ENCODE measurements at regions not wholly inside any gene's neighbourhood (a gene's known extent, or its start where the extent isn't known, plus 50 kb on each side); places are given as distances from the start of the nearest gene placed in this dataset.

GRCh38 chr5:3010953-3011763 is 259.7 kb upstream of the IRX2 start:
- no peak for DNase-seq

DNA sequence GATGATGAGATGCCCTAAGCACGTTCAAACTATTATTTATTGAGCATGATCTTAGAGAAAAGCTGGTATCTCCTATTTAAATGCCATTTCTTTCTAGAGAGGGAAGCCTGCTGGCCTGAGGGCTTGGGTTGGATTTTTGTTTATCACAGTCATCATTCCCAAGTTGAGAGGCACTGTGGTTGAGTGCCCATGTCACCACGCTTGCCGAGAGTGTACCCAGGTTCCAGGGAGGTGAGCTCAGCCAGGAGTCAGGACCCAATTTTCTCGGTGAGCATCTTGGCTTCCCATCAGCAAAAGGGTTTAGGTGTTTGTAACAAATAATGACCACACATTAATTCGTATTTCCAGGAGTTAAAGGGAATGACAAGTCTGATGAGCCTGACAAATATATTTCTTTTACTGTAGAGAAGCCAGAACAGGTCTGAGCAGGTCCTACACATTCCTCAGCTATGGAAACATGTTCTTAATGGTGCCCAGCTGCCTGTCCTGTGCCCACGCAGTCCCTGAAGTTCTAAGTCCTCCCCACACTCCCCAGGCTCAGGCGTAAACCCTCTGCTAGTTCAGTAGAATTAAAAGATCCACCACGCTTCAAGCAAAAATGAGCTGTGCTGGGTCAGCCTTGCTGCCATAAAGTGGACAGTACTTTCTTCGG is 258.9 kb upstream of the IRX2 start:
- no peak for DNase-seq

DNA sequence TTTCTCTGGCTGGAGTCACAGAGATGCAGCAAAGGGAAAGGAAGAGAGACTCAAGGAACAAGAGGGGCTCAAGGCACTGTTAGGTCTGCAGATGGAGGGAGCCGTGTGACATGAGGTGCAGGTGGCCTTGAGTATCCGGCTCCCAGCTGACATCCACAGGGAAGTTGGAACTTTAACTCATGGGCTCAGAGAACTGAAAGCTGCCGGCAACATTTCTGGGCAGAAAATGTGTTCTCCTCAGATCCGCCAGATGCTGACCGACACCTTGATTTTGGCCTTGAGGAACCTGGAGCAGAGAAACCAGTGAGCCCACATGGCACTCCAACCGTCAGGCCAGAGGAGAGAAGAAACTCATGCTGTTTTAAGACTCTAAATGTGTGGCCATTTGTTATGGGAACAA is 258.1 kb upstream of the IRX2 start:
- DNase-seq, result no peak

DNA sequence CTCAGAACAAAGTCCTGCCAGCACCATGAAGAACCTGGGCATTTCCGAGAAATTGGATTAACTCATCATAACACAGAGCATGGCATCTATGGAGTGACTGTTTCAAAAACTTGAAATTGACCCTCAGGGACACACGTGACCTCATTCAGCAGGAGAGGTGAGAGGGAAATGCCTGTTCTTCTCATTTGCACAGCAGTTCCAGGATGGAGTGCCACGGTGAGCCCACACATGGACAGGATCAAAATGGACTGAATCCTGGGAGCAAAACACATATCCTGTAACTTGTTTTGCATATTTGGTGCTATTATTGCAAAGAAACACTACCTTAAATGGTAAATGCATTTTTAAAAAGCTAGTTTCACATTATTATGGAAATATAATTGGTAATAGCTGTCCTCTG is 256.1 kb upstream of the IRX2 start:
- DNase-seq, result no peak

GRCh38 chr5:3006961-3007551 is 255.6 kb upstream of the IRX2 start:
- no peak for DNase-seq

DNA sequence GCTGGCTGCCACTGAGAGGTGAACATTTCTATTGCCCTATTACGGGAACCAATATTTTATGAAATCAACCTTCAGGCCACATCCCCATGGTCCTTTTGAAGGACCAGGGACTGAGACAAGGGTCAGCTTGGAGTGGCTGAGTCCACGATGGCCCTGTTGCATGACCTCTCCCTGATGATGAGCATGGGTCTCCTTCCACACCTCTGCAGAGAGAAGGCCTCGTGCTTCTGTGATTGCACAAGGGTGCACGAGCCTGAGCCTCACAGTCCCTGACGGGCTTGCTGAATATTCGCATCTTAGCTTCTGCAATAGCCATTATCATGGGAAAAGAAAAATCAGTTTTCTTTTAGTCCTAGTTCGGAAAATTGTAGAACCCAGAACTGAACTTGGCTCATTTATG is 255.0 kb upstream of the IRX2 start:
- no peak for DNase-seq

DNA sequence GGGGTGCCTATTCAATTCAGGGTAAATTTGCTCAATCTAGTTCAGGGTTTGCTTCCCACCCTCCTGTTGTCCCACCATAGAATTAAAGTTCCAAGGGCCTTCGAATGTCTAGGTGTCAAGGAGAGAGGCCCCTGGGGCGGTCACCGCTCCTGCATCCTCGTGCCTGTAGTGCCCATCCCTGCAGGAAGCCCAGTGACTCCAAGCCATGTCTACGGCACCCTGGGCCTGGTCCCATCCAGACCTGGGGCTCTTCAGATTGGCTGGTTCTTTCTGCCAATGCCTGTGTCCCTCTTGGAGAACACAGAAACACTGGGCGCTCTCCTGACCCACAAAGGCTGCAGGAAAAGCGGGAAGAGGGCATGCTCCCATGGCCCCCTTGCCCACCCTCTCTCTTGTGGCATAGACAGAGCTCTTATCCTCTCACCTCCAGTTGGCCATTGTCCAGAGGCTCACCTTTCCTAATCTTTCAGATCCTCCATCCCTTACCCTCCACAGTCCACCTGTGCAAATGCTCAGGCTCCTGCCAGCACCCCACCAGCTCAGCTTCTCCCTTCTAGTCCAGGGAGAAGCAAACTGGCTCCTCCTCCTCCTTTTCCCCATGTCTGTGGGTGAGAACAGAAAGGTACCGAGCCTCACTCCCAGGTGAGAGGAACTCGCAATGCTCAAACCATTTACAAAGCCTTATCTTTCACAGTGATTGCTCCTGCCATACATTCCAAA is 253.0 kb upstream of the IRX2 start:
- no peak for DNase-seq

DNA sequence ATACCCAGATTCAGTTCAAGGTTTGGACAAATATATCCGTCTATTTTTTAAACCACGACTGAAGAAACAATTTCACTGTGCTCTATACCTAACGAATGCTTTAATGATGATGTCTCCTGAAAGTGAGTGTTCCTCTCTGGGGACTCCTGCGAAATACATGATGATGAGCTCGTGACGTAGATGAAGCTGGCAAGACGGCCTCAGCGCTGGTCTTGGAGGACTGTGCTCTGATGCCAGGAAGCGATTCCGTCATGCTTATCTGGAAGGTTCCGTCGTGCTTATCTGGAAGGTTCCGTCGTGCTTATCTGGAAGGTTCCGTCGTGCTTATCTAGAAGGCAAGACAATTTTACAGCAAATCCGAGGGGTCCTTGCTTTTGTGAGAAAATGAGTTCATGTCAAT is 250.8 kb upstream of the IRX2 start:
- no peak for DNase-seq

- no peak for DNase-seq
Observed at GRCh38 chr5:3000631-3001030, 249.2 kb upstream of the IRX2 start.

DNA sequence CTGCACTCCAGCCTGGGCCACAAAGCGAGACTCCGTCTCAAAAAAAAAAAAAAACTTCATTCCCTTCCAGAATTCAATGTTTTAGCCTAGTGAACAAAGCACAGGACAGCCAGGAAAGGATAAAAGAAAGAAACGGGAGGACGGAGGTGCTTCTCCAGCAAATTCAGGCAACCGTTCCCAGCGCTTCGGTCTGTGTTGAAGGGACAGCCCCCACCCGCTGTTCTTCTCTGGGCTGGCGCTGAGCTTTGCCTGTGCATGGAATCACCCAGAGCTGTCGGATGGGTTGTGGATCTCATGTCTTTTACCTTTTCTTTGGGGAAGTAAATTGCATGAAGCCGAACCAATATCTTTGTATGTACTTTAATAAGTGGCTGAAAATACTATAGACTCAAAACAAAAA is 248.4 kb upstream of the IRX2 start:
- DNase-seq, result no peak

- no peak for DNase-seq
Observed at GRCh38 chr5:2998106-2998505, 246.6 kb upstream of the IRX2 start.

DNA sequence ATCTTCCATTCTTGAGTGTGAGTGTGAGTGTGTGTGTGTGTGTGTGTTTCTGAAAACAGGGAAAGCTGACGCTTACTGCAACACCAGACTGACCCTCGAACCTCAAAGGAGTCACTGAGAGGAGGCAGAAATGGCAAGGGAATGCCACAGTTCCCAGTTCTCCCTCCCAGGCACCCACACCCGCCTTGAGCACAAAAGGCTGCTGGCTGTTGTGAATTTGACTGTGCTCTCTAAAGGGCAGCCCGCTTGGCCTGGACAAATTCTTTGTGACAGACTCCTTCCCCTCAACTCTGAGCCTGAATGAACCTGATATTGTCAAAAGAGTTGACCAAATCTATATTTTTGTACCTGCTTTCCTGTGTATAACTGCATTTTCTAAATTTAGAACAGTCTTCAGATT is 245.7 kb upstream of the IRX2 start:
- DNase-seq, result no peak

DNA sequence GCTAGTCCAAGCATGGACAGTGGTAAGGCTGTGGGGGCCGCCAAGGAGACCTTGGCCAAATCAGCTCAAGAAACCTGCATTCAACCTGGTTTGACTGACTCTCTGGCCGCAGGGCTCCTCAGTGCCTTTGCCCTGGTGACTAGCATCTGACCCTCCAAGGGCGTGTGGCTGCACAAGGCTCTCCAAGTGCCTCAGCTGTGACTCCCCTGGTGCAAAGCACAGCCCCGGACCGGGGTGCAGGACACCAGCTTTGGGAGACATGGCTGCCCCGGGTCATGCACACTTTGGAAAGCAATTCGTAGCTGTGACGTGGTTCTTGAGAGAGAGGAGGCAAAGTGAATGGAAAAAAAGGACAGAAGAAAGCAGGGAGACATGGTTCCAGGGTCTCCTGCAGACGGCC is 245.2 kb upstream of the IRX2 start:
- no peak for DNase-seq

- no peak for DNase-seq
Observed at GRCh38 chr5:2996248-2996647, 244.8 kb upstream of the IRX2 start.

GRCh38 chr5:2995667-2996066 is 244.2 kb upstream of the IRX2 start:
- DNase-seq, result no peak

DNA sequence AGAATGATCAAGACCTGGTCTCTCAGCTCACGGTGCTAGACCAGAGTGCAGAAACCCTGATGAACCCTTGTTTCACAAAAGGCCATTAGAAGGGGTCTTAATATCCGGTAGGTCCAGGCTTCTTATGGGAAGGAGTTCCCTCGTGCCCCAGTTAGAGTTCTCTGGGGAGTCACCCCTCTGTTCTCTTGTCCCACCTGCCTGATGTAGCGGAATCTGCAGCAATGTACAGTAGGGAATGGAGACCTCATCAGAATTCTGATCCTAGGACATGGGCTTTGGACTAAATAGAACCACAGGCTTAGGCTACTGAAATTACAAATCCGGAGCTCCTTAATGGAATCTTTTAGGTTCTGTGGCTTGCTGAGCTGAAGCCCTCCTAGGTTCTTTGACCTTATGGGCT is 243.6 kb upstream of the IRX2 start:
- no peak for DNase-seq

- DNase-seq, result no peak
Observed at GRCh38 chr5:2993771-2994170, 242.3 kb upstream of the IRX2 start.

GRCh38 chr5:2993301-2993700 is 241.8 kb upstream of the IRX2 start:
- DNase-seq, result no peak

- no peak for DNase-seq
Observed at GRCh38 chr5:2992806-2993205, 241.3 kb upstream of the IRX2 start.

DNA sequence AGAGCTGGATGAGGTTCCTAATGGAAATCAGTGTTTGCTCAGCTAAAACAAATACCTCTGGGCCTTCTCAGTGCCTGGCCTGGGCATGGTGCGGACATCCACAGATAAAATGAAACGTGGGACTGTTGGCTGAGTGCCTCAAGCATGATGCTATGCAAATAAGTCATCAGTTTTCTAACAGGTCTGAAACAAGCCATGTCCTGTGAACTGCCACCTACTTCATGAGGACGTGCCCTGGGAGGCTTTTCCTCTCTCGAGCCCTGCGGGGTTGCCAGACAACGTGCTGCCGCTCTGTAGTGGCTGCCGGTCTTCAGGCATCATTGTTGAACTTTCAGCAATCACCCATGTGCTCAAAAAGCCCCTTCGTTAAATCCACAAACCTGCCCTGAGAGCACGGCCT is 240.4 kb upstream of the IRX2 start:
- DNase-seq, result no peak

DNA sequence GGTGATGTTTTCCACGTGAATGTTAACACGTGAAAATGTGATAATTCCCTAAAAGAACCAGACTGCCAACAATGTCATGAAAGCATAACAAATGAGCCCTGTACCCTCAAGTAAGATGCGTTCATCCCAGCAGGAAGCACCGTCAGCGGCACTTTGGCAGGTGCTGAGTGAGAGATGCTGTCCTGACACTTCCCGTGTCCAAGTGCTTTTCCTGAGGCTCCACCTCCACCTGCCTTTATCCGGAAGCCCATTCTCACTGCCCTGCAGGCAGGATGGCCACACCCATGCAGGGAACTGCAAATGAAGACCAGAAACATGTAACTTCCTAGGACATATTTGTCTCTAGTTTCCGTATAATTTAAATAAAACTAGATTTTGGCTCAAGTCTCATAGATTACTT is 238.0 kb upstream of the IRX2 start:
- DNase-seq, result no peak

GRCh38 chr5:2986301-2986700 is 234.8 kb upstream of the IRX2 start:
- DNase-seq, result no peak

DNA sequence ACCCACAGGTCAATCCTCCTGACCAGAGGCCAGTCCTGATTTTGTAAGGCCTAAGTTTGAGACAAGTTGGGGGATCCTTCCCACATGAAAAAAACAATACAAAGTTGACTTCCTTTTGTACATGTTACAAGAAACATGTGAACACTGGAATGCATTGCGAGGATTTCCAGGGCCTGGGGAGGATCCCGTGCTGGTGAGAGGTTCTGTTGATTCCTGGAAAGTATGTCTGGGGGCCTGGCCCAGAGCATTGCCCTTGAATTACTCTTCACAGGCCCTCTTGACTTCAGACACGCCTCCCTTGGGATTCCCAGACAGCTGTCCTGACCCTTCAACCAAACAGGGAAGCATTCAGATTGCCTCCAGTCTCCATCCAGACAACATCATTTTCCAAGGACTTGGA is 234.2 kb upstream of the IRX2 start:
- DNase-seq, result no peak
